HG03097 (cell line): ENCODE measurements at regions not wholly inside any gene's neighbourhood (a gene's known extent, or its start where the extent isn't known, plus 50 kb on each side); places are given as distances from the start of the nearest gene placed in this dataset.
"Not testable (repeated sequence)": the region's sequence is repeated elsewhere in the genome, so short reads cannot be mapped to it uniquely, and the experiment has no call there.

Experiments
- ATAC-seq: cut with Tn5 transposase; IDR thresholded peaks from one replicate; pipeline ENCODE4 v1.9.1; 2021; ENCODE audit not compliant: unreplicated experiment, low FRiP score

DNA sequence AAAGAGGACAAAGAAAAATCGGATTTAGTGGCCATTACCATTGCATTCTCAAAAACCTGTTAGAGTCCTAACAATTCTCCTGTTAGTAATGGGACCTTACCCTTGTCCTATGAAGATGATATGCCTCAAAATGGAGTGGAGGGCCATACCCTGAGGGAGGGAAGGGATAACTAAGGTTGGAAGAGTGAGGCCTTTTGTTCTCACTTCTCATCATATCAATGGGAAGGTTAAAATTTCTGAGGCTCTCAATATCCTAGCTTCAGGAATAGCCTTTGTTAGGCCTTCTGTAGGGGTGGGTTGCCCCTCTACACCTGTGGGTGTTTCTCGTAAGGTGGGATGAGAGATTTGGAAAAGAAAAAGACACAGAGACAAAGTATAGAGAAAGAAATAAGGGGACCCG lies 109.4 kb upstream of the SGIP1 start:
- not testable (repeated sequence) for ATAC-seq

DNA sequence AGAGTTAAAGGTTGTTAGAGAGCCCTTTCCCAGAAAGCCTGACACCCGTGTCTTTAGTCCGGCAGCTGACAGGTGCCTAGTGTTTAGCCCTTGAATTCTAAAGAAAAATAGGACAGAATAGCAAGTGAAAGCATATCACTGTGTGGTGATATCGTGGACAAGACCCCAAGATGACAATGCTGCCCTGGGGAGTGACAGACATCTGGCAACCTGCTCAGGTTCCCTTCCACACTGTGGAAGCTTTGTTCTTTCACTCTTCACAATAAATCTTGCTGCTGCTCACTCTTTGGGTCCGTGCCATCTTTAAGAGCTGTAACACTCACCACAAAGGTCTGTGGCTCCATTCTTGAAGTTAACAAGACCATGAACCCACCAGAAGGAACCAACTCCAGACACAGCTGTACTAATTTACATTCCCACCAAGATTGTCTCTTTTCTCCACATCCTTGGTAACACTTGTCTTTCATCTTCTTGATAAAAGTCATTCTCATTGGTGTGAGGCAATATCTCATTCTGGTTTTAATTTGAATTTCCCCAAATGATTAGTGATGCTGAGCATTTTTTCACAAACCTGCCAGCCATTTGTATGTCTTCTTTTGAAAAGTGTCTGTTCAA lies 107.6 kb upstream of the SGIP1 start:
- no peak for ATAC-seq

DNA sequence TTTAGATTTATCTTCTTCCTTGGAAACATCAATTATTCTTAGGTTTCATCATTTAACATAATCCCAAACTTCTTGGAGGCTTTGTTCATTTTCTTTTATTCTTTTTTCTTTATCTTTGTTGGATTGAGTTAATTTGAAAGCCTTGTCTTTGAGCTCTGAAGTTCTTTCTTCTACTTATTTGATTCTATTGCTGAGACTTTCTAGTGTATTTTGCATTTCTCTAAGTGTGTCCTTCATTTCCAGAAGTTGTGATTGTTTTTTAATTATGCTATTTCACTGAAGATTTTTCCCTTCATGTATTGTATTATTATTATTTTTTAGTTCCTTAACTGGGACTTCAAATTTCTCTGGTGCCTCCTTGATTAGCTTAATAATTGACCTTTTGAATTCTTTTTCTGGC lies 103.1 kb upstream of the SGIP1 start:
- not testable (repeated sequence) for ATAC-seq

DNA sequence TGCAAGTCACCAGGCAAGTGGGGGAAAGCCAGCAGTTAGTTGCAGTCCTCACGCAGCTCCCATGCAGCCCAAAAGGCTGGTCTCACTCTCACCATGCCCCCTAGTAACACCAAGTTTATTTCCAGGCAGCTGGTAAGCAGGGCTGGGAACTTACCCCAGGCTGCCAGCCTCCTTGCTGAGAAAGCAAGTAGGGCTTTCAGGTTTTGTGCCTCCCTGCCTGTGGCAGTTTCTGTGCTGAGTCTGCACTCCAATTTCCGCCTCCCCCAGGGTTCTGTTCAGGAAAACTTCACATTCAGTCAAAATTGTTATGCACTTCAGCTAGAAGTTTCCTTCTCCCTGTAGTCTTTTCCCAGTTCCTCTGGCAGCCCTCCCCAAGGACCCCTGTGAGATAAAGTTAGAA lies 102.0 kb upstream of the SGIP1 start:
- ATAC-seq: no peak

DNA sequence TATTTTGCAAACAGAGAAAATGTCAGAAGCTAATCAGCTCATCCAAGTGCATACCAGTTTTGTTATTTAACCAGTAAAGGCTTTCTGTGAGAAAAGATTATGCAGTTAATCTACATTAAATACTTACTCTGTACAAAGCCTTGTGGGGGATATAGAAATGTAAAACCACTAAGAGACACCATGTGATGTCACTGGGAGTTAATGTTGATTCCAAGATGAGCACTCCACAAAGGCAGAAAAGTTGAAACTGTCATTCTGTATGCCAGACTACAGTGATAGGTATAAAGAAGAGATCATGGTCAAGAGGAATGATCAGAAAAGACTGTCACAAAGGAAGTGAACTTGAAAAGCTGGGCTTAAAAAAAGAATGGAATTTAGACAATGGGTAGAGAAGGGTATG lies 100.3 kb upstream of the SGIP1 start:
- ATAC-seq: no peak

DNA sequence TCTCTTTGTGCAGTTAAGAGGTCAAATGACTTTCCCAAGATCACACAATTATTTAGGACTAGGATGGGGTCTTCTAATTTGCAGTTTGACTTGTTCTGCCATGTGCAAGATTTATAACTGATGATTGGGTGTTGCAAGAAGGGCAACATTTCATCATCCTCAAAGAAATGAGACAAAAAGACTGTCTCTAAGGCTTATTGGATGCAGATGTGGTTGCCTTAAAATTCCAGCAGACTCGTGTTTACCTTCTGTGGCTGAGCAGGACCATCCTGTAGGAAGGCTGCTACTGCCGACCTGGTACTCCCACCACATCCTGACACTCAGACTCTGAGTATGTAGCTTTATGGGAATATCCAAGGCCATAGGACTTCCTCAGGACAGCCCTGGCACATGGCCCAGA lies 99.9 kb upstream of the SGIP1 start:
- ATAC-seq: no peak

DNA sequence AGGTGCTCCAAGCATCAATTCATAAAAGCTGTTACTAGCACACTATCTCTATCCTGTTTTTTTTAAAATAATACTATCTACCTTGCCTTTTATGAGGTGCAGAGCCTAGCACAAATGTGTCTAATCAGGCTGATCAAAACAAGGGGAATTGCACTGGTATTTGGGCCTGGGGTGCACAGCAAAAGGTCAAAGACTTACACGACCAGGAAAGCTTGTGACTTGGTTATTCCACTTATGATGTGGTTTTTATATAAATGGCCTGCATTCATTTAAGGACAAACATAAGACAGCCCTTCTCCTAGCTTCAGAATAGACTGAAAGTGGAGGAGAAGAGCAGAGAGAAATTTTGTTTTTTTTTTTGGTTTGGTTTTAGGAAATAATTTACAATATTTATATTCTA lies 98.4 kb upstream of the SGIP1 start:
- no peak for ATAC-seq

DNA sequence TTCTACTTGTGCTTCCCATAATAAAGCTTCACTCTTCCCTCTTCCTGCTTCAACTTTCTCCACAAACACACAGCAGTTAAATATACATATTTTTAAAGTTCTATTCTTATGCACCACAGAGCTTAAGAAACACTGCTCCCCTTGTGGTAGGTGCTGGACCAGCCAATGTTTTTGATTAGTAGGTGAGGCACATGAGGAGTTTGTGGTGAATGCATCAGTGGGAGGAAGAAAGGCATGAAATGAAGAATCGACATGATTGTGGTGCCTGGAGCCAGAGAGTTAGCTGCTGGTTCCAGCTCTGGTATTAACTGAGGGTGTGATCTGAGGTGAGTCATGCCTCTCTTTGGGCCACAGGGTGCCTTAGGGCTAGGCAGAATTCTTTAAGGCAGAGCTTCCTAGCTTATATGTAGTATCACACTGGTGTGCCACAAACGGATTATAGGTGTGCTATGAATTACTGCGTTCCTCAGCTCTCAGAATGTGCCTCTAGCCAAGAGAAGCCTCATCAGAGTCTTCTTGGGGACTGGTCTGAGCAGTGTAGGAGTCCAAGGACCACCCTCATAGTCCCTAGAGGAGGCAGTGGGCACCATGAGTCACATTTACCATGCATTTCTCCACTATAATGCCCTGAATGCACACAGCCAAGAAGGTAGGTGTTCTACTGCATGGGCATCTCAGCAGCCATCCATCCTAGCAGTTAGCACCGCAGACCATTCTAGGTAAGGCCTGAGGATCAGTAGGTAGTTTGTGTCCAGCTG lies 97.4 kb upstream of the SGIP1 start:
- peak; percentile 42 for ATAC-seq

DNA sequence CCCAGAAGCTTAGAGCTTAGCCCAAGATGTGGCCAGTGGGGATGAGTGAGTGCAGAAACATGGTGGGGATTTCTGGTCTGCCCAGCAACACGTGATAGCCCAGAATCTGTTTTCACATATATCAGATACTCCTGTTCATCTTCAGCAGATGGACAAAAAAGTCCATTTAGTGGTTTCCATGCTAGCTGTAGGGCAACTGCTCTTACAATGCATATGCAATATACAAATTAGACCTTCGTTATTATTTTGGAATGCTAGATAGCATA lies 96.9 kb upstream of the SGIP1 start:
- peak; percentile 4 for ATAC-seq

DNA sequence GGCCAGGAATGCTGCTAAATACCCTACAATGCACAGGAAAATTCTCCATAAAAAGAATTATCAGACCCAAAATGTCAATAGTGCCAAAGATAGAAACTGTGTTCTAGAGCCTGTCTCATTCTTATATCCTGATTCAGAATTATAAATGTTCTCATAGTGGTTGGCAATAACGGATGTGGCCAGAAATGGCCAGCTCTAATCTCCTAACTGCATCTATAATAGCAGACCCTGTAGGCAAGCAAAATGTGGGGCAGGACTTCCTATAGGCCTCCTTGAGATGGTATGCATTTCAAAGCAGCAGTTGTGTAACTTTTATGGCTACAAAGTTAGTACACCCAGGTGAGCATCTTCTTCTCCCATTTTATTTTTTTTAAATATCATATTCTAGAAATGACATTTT lies 95.9 kb upstream of the SGIP1 start:
- no peak for ATAC-seq

DNA sequence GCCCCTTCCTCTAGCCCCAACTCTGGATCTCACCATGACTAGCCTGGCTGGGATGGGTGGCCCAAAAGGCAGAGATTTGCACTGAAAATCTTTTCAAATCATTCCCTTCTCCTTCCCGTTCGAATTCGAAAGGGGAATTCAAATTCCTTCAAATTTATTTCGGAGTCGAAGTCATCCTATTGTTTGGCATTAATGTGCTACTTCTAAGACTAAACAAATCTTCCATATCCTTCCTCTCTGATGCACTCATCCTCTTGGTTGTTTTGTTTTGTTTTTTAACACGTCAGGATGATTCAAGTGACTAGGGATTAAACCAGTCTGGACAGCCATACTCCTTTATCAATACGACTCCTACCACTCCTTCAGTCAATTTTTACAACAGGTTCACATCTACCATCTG lies 95.5 kb upstream of the SGIP1 start:
- no peak for ATAC-seq

DNA sequence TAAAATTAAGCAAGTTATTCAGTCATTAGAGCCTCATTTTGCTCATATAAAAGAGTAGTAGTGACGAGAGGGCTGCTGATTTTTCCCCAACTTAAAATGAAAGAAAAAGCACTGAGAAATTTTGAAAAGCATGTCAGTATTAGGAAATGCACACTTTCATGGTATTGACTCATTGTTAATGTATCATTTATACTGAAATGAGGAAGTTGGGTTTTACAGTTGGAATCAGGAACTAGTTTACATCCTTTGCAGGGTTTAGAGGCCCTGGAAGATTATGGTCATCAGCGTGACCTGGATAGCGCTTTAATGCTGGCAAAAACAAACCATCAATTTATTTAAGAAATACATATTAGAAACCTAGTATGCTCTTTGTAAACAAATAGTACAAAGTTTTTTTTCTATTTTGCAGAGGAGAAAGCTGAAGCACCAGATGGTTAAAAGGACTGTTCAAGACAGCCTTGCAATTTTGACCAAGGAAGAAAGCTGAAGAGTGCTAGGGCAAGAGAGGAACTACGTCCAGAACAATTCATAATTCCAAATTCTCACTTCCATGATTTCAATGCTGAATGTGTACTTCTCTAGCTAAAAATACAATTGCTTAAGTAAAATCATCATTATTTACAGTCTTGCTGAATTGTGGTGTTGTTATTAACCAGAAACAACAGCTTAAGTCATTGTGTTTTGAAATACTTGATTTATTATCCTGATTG lies 94.8 kb upstream of the SGIP1 start:
- peak; percentile 60 for ATAC-seq

DNA sequence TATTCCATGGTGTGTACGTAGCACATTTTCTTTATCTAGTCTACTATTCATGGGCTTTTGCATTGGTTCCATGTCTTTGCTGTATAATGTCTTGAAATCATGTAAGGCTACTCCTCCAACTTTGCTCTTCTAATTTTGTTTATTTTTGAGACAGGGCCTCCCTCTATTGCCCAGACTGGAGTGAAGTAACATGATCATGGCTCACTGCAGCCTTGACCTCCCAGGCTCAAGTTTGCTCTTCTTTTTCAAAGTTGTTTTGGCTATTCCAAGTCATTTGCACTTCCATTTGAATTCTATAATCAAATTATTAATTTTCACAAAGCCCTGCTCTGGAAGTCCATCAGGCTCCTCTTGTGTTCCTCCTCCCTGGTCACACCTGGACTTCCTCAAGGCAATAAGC lies 90.2 kb upstream of the SGIP1 start:
- no peak for ATAC-seq

DNA sequence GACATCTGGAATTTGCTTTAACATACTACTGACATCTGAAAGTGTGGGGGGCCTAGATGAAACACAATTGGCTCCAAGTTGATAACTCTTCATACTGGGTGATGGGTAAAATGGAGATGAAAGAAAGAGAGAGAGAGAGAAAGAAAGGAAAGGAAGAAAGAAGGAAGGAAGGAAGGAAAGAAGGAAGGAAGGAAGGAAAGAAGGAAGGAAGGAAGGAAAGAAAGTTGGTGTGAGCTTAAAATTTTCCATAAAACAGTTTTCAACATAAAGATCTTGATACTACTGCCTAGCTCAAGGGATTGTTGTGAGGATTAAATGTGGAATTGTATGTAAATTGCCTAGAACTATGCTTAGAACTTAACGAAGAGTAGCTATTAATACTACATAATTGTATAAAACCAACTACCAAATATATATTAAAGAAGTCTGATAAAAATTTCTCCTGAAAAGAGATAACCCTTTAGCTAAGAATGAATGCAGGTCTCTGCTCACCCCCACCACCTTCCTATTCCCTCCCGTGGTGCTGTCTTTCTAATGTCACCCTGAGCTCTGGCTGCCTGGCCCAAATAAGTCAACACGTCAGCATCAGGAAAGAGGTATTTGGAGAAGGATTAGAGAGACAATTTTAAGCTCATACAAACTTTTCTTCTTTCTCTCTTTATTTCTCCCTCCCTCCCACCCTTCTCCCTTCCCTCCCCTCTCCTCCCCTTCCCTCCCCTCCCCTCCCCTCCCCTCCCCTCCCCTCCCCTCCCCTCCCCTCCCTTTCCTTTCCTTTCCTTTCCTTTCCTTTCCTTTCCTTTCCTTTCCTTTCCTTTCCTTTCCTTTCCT lies 89.3 kb upstream of the SGIP1 start:
- ATAC-seq: no peak

DNA sequence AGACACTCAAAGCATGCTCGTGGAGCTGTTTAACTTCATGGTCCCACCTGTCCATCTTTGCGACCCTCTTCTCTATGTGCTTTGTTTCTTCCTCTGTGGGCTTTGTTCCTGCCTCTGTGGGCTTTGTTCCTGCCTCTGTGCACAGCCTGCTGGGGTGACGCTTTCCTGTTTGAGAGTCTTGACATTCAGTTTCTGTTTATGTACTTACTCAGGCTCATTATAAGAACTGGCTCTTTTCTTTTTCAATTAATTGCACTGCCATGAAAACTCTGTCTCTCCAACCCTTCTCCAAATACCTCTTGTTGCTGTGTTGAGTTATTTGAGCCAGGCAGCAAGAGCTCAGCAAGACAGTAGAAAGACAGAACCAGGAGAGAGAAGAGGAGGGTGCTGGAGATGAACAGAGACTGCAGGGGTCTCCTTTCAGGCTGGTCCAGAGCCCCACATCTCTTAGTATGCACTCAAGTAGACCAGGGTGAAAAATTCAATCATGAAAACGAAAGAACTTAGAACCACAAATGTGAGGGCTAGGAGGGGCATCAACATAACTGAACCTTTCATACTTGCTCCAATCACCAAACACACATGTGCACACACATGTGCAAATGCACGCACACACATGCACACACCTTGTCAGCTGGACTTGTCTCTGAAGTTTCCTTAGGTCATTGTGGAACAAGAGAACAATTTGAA lies 88.3 kb upstream of the SGIP1 start:
- ATAC-seq: peak; percentile 68

DNA sequence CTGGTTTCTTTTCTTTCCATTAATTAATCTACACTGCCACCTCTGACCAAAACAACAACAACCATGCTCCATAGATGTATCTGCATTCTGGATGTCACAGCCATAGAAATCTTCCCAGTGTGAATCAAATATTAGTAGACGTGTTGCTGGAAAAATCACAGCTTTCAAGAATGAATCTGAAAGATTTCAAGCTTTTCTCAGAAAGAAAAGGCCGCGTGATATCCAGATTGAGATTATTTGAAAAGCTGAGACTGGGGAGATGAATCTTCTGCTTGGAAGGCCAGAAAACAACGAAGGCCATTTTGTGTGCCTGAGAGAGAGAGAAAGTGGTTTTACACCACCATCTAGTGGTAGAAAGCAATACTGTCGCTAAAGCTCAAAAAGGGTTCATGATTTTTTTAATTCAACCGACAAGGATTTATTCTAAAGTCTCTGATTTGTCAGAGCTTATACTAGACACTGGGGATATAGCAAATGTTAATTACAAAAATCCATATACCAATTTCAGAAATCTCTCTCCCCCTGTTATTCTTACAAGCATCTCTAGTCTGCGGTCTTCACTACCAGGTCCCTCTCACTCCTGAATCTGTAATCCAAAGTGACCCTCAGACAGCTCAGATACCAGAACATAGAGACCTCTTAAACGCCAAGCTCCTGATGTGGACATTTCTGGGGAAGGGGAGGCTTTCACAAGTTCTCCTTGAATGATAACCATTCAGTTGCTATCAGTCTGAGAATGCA lies 87.5 kb upstream of the SGIP1 start:
- peak; percentile 54 for ATAC-seq

DNA sequence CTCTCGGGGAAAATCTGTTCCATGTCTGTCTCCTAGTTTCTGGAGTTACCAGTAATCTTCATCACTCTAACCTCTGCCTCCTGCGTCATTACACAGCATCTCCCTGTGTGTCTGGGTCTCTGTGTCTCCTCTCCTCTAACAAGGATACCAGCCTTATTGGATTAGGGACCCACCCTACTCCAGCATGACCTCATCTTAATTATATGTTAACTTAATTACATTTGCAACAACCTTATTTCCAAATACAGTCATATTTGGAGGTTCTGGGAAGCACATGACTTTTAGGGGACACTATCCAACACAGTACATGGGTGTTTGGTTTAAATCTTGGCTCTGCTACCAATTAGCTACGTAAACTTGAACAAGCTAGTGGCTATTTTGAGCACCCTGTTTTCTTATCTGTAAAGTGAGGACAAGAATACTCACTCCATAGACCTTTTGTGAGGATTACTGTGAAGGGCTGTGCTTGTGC lies 83.9 kb upstream of the SGIP1 start:
- ATAC-seq: no peak

DNA sequence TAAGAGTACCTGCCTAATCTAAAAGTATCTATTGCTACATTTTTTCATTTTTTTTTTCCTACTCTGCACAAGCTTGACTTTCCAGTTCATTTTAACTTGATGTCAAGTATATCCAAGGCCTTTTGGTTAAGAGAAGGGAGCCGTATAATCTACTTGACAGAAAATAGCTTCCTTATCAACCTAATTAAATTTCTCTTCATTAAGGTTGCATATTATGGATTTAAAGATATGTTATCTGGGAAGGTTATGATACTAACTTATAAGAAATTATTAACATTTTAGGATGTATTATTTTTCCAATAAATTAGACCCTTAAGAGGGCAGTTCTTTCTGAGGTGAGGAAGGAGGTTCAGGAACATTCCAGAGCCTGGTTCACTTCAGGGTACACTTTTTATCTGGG lies 83.1 kb upstream of the SGIP1 start:
- no peak for ATAC-seq

DNA sequence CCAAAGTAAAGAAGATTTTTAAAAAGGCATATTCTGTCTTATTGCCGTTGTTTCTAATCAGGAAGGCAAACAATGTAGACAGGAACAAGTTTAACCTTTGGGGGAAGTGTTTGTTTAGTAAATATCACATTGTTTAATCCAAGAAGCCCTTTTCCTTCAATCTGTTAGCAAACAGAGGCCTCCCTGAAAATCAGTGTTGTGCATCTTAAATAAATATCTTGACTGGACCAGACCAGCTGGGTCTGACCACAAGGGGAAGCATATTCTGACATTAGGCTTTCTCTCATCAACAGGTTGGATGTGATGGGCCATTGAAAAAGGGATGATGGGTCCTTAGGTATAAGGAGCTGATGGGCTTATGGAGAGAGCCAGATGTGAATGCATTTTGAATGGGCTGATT lies 81.8 kb upstream of the SGIP1 start:
- no peak for ATAC-seq

DNA sequence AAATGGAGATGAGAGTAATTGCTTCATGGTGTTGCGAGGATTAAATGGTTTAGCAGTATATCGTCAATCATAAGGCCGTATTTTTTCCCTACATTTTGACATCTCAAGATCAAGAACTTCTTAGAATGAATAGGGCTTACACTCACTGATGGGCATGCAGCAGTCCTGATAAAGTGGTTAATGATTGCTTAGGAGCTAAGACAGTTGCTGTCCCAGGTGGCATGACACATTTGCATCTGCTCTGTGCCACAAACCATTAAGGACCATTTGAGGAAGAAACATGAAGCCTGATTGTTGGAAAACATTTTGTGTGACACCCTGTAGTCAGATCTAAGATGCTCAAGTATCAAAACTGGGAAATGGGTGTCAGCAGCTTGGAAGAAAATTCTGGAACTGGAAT lies 81.0 kb upstream of the SGIP1 start:
- ATAC-seq: peak; percentile 70
